ENCODE measurements at regions not wholly inside any gene's neighbourhood (a gene's known extent, or its start where the extent isn't known, plus 50 kb on each side); places are given as distances from the start of the nearest gene placed in this dataset.
"Not testable (repeated sequence)": the region's sequence is repeated elsewhere in the genome, so short reads cannot be mapped to it uniquely, and the experiment has no call there.

DNA sequence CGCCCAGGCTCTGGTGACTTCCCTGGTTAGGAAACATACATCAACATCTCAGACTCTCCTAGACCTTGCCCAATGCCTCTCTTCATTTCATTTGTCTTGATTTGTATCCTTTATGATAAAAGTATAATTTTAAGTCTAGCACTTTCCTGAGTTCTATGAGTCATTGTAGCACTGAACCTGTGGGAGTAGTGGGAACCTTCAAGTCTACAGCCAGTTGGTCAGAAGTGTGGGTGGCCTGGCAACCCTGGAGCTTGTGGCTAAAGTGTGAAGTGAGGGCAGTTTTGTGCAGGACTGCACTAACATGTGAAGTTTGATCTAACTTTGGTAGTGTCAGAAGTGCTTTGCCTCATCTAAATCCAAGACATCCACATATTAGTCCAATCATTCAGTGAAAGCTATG is 259.3 kb upstream of the IGFBP7 start:
- no peak for DNase-seq

DNA sequence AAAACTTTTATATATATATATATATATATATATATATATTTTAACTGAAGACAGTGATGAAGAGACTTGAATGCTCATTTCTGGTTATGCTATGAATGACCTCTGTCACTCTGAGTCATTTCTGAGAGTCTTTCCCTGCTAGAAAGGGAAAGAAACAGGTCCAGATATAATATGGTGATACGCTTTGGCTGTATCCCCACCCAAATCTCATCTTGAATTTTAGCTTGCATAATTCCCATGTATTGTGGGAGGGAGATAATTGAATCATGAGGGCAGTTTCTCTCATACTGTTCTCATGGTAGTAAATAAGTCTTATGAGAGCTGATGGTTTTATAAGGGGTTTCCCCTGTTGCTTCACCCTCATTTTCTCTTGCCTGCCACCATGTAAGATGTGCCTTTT is 254.1 kb upstream of the IGFBP7 start:
- no peak for DNase-seq

DNA sequence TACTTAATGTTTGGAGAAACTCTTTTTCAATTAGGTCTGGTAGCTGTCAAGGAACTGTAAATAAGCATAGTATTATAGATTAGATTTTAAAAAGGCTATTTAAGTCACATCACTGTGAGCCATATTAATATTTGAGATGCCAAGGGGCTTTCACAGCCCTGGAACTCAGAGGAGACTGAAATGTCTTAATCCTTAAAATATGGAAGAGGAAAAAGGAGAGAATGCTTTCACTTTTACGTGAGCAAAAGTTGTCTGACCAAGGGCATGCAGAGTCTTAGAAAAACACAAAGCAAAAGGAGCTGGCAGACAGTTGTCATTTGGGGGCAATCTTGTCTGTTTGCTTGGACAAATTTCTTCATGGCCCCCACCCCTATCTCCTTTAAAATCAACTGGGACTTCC is 253.2 kb upstream of the IGFBP7 start:
- no peak for DNase-seq

DNA sequence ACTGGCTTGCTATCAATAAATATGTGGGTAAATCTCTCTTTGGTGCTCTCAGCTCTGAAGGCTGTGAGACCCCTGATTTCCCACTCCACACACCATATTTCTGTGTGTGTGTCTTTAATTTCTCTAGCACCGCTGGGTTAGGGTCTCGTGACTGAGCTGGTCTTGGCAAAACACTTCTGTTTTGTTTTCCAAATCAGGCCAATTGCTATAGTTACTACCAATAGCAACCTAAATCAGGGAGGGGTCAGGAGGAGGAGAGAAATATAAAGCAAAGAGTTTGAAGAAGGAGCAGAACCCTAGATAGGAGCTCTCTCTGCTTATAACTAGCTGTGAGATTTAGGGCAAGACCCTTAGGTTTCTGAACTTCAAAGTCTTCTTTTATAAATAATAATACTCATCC is 250.5 kb upstream of the IGFBP7 start:
- DNase-seq = no peak

- no peak for DNase-seq
Measured at GRCh38 chr4:57355101-57355665, 245.0 kb upstream of the IGFBP7 start.

GRCh38 chr4:57351731-57352130 is 241.5 kb upstream of the IGFBP7 start:
- DNase-seq = no peak

- DNase-seq = no peak
Measured at GRCh38 chr4:57344296-57344695, 234.1 kb upstream of the IGFBP7 start.

DNA sequence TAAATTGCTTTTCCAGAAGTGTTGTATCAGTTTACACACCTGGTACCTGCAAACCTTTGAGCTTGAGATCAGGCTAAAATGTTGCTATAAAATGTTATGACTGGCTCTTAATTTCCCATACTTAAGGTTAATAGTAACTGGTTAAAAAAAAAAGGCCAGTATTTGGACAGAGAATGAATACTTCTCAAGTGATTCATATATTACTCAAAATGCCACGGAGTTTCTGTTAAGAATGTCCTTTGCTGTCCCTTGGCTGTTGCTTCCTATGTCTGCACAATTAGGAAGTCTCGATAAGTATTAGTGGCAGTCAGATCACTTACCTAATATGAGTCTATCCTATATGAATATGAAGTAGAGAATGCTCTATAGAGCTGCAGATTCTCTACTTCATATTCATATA is 232.2 kb upstream of the IGFBP7 start:
- no peak for DNase-seq

DNA sequence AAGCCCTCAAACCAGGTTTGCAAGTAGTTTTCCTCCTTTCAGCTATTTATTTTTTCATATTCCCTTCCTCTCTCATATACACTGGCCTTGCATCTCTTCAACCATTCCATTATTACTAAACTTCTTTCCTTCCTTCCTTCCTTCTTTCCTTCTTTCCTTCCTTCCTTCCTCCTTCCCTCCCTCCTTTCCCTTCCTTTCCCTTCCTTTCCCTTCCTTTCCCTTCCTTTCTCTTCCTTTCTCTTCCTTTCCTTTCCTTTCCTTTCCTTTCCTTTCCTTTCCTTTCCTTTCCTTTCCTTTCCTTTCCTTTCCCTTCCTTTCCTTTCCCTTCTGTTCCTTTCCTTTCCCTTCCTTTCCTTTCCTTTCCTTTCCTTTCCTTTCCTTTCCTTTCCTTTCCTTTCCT is 228.7 kb upstream of the IGFBP7 start:
- not testable (repeated sequence) for DNase-seq

DNA sequence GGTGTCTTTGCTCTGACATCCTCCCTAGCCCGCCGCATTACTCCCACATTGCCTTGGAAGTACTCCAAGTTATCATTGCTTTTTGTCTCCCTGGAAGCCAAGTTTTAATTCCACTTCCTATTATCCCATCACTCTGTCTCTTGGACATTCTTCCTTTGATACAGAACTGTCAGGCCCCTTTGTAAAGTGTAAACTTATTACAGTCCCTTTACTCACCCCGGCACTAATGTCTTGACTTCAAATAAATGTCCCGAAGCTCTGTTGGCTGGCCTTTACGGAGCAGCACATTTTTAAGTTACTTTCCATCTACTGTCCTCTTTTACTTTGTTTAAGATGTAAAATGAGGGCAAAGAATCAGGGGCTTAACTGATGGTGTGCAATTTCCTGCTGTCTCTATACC is 223.5 kb upstream of the IGFBP7 start:
- DNase-seq = no peak

GRCh38 chr4:57331959-57332358 is 221.8 kb upstream of the IGFBP7 start:
- DNase-seq = no peak

DNA sequence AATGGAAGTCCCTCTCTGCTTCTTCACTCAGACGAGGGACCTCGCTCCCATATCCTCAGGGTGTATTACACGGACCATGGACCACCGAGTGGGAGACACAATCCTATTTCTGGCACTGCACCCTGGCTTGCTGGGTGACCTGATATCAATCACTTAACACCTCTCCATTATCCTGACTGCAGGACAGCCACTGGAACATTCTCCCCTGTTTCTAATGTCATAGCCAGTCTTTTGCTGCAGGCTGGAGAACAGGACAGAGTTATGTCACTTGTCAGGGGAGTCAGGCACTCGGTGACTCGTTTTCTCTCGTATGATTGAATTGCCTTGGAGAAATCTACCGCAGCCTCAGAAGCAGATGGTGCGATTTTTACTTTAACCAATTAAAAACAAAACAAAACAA is 219.1 kb upstream of the IGFBP7 start:
- DNase-seq = no peak

DNA sequence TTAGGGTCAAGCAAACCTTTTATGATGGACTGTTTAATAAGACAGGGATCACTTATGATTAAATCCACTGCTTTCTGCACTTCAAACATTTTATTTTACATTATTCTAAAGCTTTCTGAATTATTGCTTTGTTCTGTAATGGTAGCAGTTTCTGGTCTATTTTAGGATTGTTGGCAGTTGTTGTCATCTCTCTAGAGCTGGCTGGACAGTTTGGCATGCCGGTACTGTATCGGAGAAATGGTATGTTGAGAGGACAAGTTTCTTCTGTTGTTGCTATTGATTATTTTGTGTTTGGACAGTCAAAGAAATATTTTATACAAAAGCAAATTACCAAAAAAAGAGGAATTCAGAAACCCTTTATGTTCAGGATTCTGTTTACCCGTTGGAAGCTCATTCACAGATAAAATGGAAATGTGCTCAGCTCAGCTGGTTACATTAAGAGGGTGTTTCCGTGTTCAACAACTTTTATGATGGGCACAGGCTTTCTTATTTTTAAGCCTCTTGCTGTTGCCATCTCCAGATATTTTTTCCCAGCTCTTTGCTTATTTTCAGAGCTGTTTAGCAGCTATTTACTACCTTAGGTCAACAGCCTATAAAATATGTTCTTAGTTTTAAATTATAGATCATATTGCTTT is 214.6 kb upstream of the IGFBP7 start:
- DNase-seq = no peak

- DNase-seq = no peak
Measured at GRCh38 chr4:57320849-57321248, 210.7 kb upstream of the IGFBP7 start.

DNA sequence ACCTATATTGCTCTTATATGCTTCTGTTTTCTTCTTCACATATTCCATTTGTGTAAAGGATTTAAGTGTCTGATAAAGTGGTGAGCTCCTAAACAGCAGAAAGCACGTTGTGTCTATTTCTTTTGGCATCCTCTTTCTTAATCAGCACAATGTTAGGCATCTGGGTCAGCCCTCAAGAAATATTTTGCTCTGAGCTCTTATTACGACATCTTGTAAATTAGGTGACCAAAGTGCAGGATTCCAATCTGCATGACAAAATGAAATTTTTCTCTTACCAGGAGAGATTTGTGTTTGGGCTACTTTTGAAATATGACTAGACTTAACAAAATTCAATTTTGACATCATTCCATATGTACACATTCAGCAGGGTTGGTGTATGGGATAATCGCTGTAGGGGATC is 210.0 kb upstream of the IGFBP7 start:
- no peak for DNase-seq

DNA sequence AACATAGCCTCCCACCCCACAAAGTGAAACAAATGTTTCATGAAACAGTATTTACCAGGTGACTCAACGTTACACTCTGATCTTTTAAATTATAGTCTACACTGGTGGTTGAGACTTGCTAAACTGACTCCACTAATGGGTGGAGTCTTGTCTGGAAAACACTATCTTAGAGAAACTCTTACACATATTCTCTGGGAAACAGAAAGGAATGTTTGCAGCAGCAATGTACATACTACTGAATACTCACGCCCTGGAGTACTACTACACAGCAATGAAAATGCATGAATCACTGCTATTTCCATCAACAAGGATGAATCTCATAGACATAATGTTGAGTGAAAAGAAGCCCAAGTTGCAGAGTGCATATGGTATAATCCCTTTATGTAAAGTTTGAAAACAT is 208.5 kb upstream of the IGFBP7 start:
- no peak for DNase-seq

DNA sequence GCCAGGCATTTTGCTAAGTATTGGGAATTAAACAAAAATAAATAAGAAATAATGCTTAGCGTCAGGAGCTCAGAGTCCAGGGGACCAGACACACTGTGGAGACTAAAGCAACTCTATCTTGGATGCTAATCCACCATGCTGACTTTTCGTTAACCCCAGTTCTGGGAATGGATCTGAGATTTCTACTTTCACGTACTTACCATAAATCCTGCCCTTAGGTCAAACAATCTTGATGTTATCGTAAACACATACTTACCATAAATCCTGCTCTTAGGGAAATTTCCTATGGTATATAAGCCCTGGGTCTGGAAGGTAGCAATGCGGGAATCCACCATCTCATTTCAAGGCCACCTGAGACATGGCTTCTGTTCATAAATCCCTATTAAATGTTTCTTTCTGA is 204.5 kb upstream of the IGFBP7 start:
- no peak for DNase-seq

DNA sequence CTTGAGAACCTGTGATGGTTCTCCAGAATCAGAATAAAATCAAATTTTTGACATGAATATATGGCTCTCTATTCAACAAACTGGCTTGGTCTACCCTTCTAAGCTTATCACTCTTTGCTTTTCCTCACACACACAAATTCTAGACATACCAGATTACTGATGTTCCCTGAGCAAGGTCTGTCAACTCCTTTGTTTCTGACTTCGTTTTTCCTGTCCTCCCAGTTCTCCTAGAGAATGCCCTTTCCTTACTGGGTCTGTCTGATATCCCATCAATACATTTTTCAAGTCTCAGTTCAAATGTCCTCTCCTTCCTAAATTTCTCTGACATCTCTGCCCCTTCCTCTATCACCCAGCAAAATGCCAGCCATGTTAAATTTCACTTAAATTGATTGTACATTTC is 202.1 kb upstream of the IGFBP7 start:
- DNase-seq = no peak

DNA sequence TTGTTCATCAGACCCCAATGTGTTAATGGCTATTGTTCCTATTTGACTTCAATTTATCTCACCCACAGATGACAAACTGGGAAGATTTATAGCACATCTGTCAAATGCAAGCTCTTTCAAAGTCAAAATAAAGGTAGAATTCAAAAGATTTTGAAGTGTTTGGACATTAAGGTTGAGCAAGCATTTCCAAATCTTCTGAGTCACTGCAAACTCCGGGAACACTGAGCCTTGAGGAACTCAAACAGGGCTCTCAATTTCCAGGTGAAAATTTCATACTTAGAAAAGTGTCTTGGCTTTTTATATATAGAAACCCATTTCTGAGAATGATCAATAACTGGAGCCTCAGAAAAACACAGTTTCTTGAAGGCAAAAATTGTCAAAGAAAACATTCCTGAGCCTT is 199.5 kb upstream of the IGFBP7 start:
- DNase-seq = no peak

- no peak for DNase-seq
Measured at GRCh38 chr4:57308301-57308700, 198.1 kb upstream of the IGFBP7 start.

DNA sequence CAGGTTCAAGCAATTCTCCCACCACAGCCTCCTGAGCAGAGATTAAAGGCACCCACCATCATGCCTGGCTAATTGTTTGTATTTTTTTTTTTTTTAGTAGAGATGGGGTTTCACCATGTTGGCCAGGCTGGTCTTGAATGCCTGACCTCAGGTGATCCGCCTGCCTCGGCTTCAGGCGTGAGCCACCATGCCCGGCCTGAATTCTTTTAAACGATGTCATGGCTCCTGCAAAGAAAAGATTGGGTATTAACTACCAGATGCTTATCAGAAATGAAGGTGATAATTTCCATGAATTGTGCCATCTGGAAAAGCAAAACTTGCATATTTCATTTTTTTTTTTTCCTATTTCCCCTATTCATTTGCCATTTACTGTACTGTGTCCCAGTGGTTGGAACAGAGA is 195.7 kb upstream of the IGFBP7 start:
- no peak for DNase-seq

DNA sequence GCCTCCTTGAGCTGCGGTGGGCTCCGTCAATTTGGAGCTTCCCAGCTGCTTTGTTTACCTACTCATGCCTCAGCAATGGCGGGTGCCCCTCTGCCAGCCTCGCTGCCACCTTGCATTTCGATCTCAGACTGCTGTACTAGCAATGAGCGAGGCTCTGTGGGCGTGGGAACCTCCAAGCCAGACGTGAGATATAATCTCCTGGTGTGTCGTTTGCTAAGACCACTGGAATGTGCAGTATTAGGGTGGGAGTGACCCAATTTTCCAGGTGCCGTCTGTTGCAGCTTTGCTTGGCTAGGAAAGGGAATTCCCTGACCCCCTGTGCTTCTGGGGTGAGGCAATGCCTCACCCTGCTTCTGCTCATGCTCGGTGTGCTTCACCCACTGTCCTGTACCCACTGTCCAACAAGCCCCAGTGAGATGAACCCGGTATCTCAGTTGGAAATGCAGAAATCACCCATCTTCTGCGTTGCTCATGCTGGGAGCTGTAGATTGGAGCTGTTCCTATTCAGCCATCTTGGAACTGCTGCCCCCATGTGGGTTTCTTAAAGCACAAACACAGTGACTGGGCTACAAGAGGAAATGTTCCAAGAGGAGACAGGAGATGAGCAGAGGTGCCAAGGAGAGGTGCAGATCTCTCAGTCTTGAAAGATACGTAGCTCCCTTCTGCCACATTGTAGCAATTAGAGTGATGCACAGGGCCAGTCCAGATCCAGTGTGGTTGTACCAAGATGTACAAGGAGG is 193.0 kb upstream of the IGFBP7 start:
- DNase-seq = no peak

DNA sequence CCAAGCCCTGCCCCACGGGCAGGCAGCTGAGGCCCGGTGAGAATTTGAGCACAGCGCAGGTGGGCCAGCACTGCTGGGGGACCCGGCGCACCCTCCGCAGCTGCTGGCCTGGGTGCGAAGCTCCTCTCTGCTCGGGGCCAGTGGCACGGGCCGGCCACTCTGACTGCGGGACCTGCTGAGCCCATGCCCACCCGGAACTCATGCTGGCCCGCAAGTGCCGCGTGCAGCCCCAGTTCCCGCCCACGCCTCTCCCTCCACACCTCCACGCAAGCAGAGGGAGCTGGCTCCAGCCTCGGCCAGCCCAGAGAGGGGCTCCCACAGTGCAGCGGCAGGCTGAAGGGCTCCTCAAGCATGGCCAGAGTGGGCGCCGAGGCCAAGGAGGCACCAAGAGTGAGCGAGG is 190.1 kb upstream of the IGFBP7 start:
- DNase-seq = not testable (repeated sequence)

GRCh38 chr4:57291911-57292310 is 181.7 kb upstream of the IGFBP7 start:
- no peak for DNase-seq

Data from activated CD4-positive, CD25-positive, alpha-beta regulatory T cell (primary cell).